IMR-90 (cell line): ENCODE measurements at regions not wholly inside any gene's neighbourhood (a gene's known extent, or its start where the extent isn't known, plus 50 kb on each side); places are given as distances from the start of the nearest gene placed in this dataset.

Source experiments
- ATAC-seq: fragments of 200-7000 bp; cut with Tn5 transposase; 2 replicates; pipeline ENCODE4 v1.9.1; 2020; ENCODE audit warnings: low read depth, mild to moderate bottlenecking, moderate library complexity
- BruUV-seq: library from RNA; stranded (reverse); fragments of 400-500 nt; replicated peaks from 2 replicates; lab custom pipeline; 2021; lab: Mats Ljungman, UMichigan
- CTCF ChIA-PET: fragments of 300-600 bp; formaldehyde crosslinking; extraction: SDS; loops from one replicate; lab custom pipeline; 2021; ENCODE audit warnings: antibody characterized with exemption; lab: Yijun Ruan, JAX
- POLR2A ChIA-PET: fragments of 300-600 bp; sonication (Branson Sonifier 250); formaldehyde crosslinking; loops from one replicate; lab custom pipeline; 2022; ENCODE audit warnings: antibody characterized with exemption; ENCODE audit not compliant: unreplicated experiment; lab: Charles Lee
- DNase-seq: peaks from one replicate; pipeline ENCODE4 v3.0.0; 2013
- H2AFZ ChIP-seq: replicated peaks from 2 replicates; pipeline ENCODE3; 2013; ENCODE audit warnings: low read length, mild to moderate bottlenecking; ENCODE audit not compliant: poor library complexity
- H2AK5ac ChIP-seq: 2 replicates; pipeline ENCODE4 v1.6.1; 2013; ENCODE audit warnings: low read depth, low read length, inconsistent platforms
- H2AK9ac ChIP-seq: replicated peaks from 2 replicates; pipeline ENCODE3; 2013; ENCODE audit warnings: mild to moderate bottlenecking, low read depth, low read length, moderate library complexity; ENCODE audit not compliant: poor library complexity
- H2BK120ac ChIP-seq: 2 replicates; pipeline ENCODE4 v1.6.1; 2013; ENCODE audit warnings: low read depth, low read length, inconsistent platforms
- H2BK15ac ChIP-seq: 3 replicates; pipeline ENCODE4 v1.6.1; 2013; ENCODE audit warnings: low read depth, low read length, inconsistent platforms
- H2BK20ac ChIP-seq: 2 replicates; pipeline ENCODE4 v1.6.1; 2013; ENCODE audit warnings: low read depth, mild to moderate bottlenecking, inconsistent platforms, low read length, moderate library complexity
- H2BK5ac ChIP-seq: 2 replicates; pipeline ENCODE4 v1.6.1; 2013; ENCODE audit warnings: mild to moderate bottlenecking, low read depth, low read length, inconsistent platforms; ENCODE audit not compliant: poor library complexity, severe bottlenecking
- H3K14ac ChIP-seq: replicated peaks from 2 replicates; pipeline ENCODE4 v1.6.1; 2013; ENCODE audit warnings: low read depth, low read length, inconsistent platforms
- H3K18ac ChIP-seq: 2 replicates; pipeline ENCODE4 v1.6.1; 2013; ENCODE audit warnings: low read depth, low read length, control low read depth
- H3K23ac ChIP-seq: 2 replicates; pipeline ENCODE4 v1.6.1; 2013; ENCODE audit warnings: low read depth, low read length, inconsistent platforms
- H3K27ac ChIP-seq: 2 replicates; pipeline ENCODE4 v1.5.1; 2013; ENCODE audit warnings: mild to moderate bottlenecking, control low read depth, low read length; ENCODE audit not compliant: insufficient read depth
- H3K27me3 ChIP-seq: 2 replicates; pipeline ENCODE4 v1.6.1; 2013; ENCODE audit warnings: low read length; ENCODE audit not compliant: control insufficient read depth, insufficient read depth
- H3K36me3 ChIP-seq: 2 replicates; pipeline ENCODE4 v1.6.1; 2013; ENCODE audit warnings: low read length, mixed read lengths; ENCODE audit not compliant: control insufficient read depth, insufficient read depth
- H3K4ac ChIP-seq: 2 replicates; pipeline ENCODE4 v1.6.1; 2013; ENCODE audit warnings: low read depth, low read length, inconsistent platforms
- H3K4me1 ChIP-seq: 2 replicates; pipeline ENCODE4 v1.6.1; 2013; ENCODE audit warnings: low read length, mixed read lengths; ENCODE audit not compliant: control insufficient read depth, insufficient read depth
- H3K4me2 ChIP-seq: 2 replicates; pipeline ENCODE4 v1.6.1; 2013; ENCODE audit warnings: low read depth, mild to moderate bottlenecking, control low read depth, low read length, moderate library complexity
- H3K4me3 ChIP-seq: 2 replicates; pipeline ENCODE4 v1.5.1; 2013; ENCODE audit warnings: low read depth, mild to moderate bottlenecking, control low read depth, low read length, moderate library complexity; ENCODE audit not compliant: insufficient read depth
- H3K56ac ChIP-seq: 2 replicates; pipeline ENCODE4 v1.6.1; 2013; ENCODE audit warnings: low read length, inconsistent platforms; ENCODE audit not compliant: insufficient read depth; ENCODE audit errors: extremely low read depth
- H3K79me1 ChIP-seq, 2 experiments: 2 replicates each; pipeline ENCODE4 v1.6.1; 2013; ENCODE audit warnings: low read length in 2 of 2, inconsistent platforms in 1 of 2, low read depth in 1 of 2
- H3K9ac ChIP-seq: 2 replicates; pipeline ENCODE4 v1.6.1; 2013; ENCODE audit warnings: low read depth, low read length, control low read depth
- H3K9me1 ChIP-seq: 2 replicates; pipeline ENCODE4 v1.6.1; 2013; ENCODE audit warnings: low read length, inconsistent platforms; ENCODE audit not compliant: insufficient read depth
- H3K9me3 ChIP-seq: 2 replicates; pipeline ENCODE4 v1.6.1; 2013; ENCODE audit warnings: low read length; ENCODE audit not compliant: control insufficient read depth, insufficient read depth
- H4K20me1 ChIP-seq: 2 replicates; pipeline ENCODE4 v1.6.1; 2013; ENCODE audit warnings: low read length, inconsistent platforms; ENCODE audit not compliant: insufficient read depth
- H4K5ac ChIP-seq: 2 replicates; pipeline ENCODE4 v1.6.1; 2013; ENCODE audit warnings: mild to moderate bottlenecking, low read depth, low read length, control low read depth
- H4K8ac ChIP-seq, 2 experiments: 2 replicates each; pipeline ENCODE4 v1.6.1; 2013; ENCODE audit warnings: low read depth in 2 of 2, low read length in 2 of 2, control low read depth in 1 of 2, inconsistent platforms in 1 of 2
- H4K91ac ChIP-seq: 2 replicates; pipeline ENCODE4 v1.6.1; 2013; ENCODE audit warnings: low read depth, low read length, inconsistent platforms; ENCODE audit not compliant: insufficient read depth
- BHLHE40 ChIP-seq: fragments of 150-350 bp; IDR thresholded peaks from 2 replicates; pipeline ENCODE4 v1.6.1; 2016; ENCODE audit warnings: mild to moderate bottlenecking, low read depth, low read length
- CEBPB ChIP-seq: IDR thresholded peaks from 2 replicates; pipeline ENCODE4 v1.6.1; 2012; ENCODE audit warnings: low read depth, low read length, improper control_type of control experiment
- CHD1 ChIP-seq: IDR thresholded peaks from 2 replicates; pipeline ENCODE4 v1.6.1; 2012; ENCODE audit warnings: low read depth, low read length, improper control_type of control experiment
- CTCF ChIP-seq: conservative IDR thresholded peaks from 2 replicates; pipeline ENCODE4 v1.5.1; 2012; ENCODE audit warnings: mild to moderate bottlenecking, low read depth, low read length, improper control_type of control experiment
- ELK1 ChIP-seq: fragments of 150-350 bp; IDR thresholded peaks from 2 replicates; pipeline ENCODE4 v1.6.1; 2016; ENCODE audit warnings: low read depth, mild to moderate bottlenecking, low read length, moderate library complexity, borderline replicate concordance
- FOS ChIP-seq: fragments of 150-350 bp; IDR thresholded peaks from 2 replicates; pipeline ENCODE4 v1.6.1; 2016; ENCODE audit warnings: low read depth, low read length
- MAZ ChIP-seq: IDR thresholded peaks from 2 replicates; pipeline ENCODE4 v1.6.1; 2012; ENCODE audit warnings: low read depth, mild to moderate bottlenecking, low read length, improper control_type of control experiment, moderate library complexity, borderline replicate concordance
- MXI1 ChIP-seq: IDR thresholded peaks from 2 replicates; pipeline ENCODE4 v1.6.1; 2012; ENCODE audit warnings: low read depth, mild to moderate bottlenecking, low read length, moderate library complexity, borderline replicate concordance
- NFE2L2 ChIP-seq: fragments of 150-350 bp; IDR thresholded peaks from 2 replicates; pipeline ENCODE4 v1.6.1; 2016; ENCODE audit warnings: low read depth, mild to moderate bottlenecking, low read length
- POLR2A ChIP-seq: IDR thresholded peaks from 2 replicates; pipeline ENCODE4 v1.6.1; 2012; ENCODE audit warnings: mild to moderate bottlenecking, low read depth, low read length
- RAD21 ChIP-seq: IDR thresholded peaks from 2 replicates; pipeline ENCODE4 v1.6.1; 2012; ENCODE audit warnings: low read length, improper control_type of control experiment
- RCOR1 ChIP-seq: IDR thresholded peaks from 2 replicates; pipeline ENCODE4 v1.6.1; 2012; ENCODE audit warnings: mild to moderate bottlenecking, low read length, improper control_type of control experiment; ENCODE audit not compliant: insufficient replicate concordance
- RFX5 ChIP-seq: IDR thresholded peaks from 2 replicates; pipeline ENCODE4 v1.8.0; 2012; ENCODE audit warnings: low read depth, mild to moderate bottlenecking, low read length, moderate library complexity
- SMC3 ChIP-seq: fragments of 150-350 bp; IDR thresholded peaks from 2 replicates; pipeline ENCODE4 v1.6.1; 2016; ENCODE audit warnings: low read depth, mild to moderate bottlenecking, antibody characterized with exemption, low read length, moderate library complexity
- USF2 ChIP-seq: fragments of 150-350 bp; IDR thresholded peaks from 2 replicates; pipeline ENCODE4 v1.6.1; 2017; ENCODE audit warnings: mild to moderate bottlenecking, antibody characterized with exemption, low read length, low read depth
- WGBS, 2 experiments: methylation state at CpG; one replicate each; pipeline versions ENCODE4 v1.1.5 to v1.1.7; 2013; ENCODE audit warnings: missing lambda C conversion rate in 2 of 2; ENCODE audit not compliant: insufficient read length in 1 of 2; ENCODE audit errors: extremely low coverage in 2 of 2; 5-methylcytosine and 5-hydroxymethylcytosine counted together
- dilution Hi-C: fragments of 300-500 bp; cut with HindIII; formaldehyde crosslinking; loops from one replicate; pipeline ENCODE4 v1.14.3; 2018; ENCODE audit warnings: low sequenced_read_pairs; ENCODE audit not compliant: unreplicated experiment
- in situ Hi-C: fragments of 300-500 bp; cut with MboI; formaldehyde crosslinking; loops from 3 replicates; pipeline ENCODE4 v1.14.3; 2019; ENCODE audit warnings: low sequenced_read_pairs, inconsistent platforms, mixed read lengths
- intact Hi-C: fragments of 100-400 bp; cut with micrococcal nuclease; formaldehyde crosslinking; loops from 2 replicates; pipeline ENCODE4 v1.10.0; 2022

GRCh38 chr13:109968876-109969577, 182.6 kb upstream of the IRS2 start:
- H3K27ac ChIP-seq, result no peak overlapping the region
- no peak overlapping the region for H2AFZ ChIP-seq
- H4K5ac ChIP-seq, result no peak overlapping the region
- no peak overlapping the region for H3K18ac ChIP-seq
- H3K36me3 ChIP-seq, result no peaks in the 10 kb centered on the region
- H2BK5ac ChIP-seq, result no peak overlapping the region
- H4K91ac ChIP-seq, result no peak overlapping the region
- no peak overlapping the region for H3K4me3 ChIP-seq
- no peaks in the 10 kb centered on the region for H4K20me1 ChIP-seq
- H3K56ac ChIP-seq, result no peak overlapping the region
- H3K4me1 ChIP-seq, result no peaks in the 10 kb centered on the region
- no peak for TF ChIP-seq ELK1
- no peak for TF ChIP-seq CTCF
- no peak for TF ChIP-seq MAZ
- no peak for TF ChIP-seq MXI1
- no peak for TF ChIP-seq FOS
- no peak for TF ChIP-seq CHD1
- no peak for TF ChIP-seq RCOR1
- no peak for TF ChIP-seq USF2
- TF ChIP-seq NFE2L2, result no peak
- no peak for TF ChIP-seq RFX5
- no peak for TF ChIP-seq RAD21
- no peak for TF ChIP-seq POLR2A
- TF ChIP-seq SMC3, result no peak
- no peak for TF ChIP-seq CEBPB
- TF ChIP-seq BHLHE40, result no peak
- peaks cover 3% of the 10 kb centered on the region for H3K9me3 ChIP-seq
- H3K9me1 ChIP-seq, result no peaks in the 10 kb centered on the region
- H2AK9ac ChIP-seq, result no peak overlapping the region
- dilution Hi-C loops, result no loop called here
- no peak overlapping the region for H3K4ac ChIP-seq
- no peak overlapping the region for H3K14ac ChIP-seq
- ATAC-seq (no peak), DNase-seq (no peak)
- intact Hi-C loops, result loop anchor here (10.0 kb wide), 1 partner anchor 656 kb away; no protein-coding TSS in a partner anchor
- H3K4me2 ChIP-seq, result no peak overlapping the region
- H3K9ac ChIP-seq, result no peak overlapping the region
- no peaks in the 10 kb centered on the region for H3K79me1 ChIP-seq
- in situ Hi-C loops, result no loop called here
- no peak overlapping the region for H4K8ac ChIP-seq
- CTCF ChIA-PET, result no interaction called here
- BruUV-seq, result no TSS peak
- WGBS, 2 experiments, result 57% methylated on average over 4 of the region's 12 CpGs; no CpG with 5 or more reads in 1 of the 2 experiments
- H3K27me3 ChIP-seq, result no peaks in the 10 kb centered on the region
- no peak overlapping the region for H2BK120ac ChIP-seq
- POLR2A ChIA-PET, result no interaction called here
- H2BK20ac ChIP-seq, result no peak overlapping the region
- H2AK5ac ChIP-seq, result no peak overlapping the region
- no peak overlapping the region for H2BK15ac ChIP-seq
- H3K23ac ChIP-seq, result no peak overlapping the region
